BLaER1 treated with 17β-estradiol and CSF1 and Interleukin-3, amounts not matched to agents 10 nM and 100 nM (cell line): ENCODE measurements at regions not wholly inside any gene's neighbourhood (a gene's known extent, or its start where the extent isn't known, plus 50 kb on each side); places are given as distances from the start of the nearest gene placed in this dataset.

Experiments used
- H3K27ac ChIP-seq, 11 experiments: shearing (Covaris generic); formaldehyde crosslinking; 2 replicates each; pipeline ENCODE4 v1.8.1; 2022
- H3K27me3 ChIP-seq, 11 experiments: shearing (Covaris generic); formaldehyde crosslinking; 2 replicates each; pipeline ENCODE4 v1.8.1; 2022
- H3K36me3 ChIP-seq, 11 experiments: shearing (Covaris generic); formaldehyde crosslinking; 2 replicates each; pipeline ENCODE4 v1.8.1; 2022
- H3K4me1 ChIP-seq, 10 experiments: shearing (Covaris generic); formaldehyde crosslinking; 2 replicates each; pipeline ENCODE4 v1.8.1; 2022
- H3K4me2 ChIP-seq, 11 experiments: shearing (Covaris generic); formaldehyde crosslinking; 2 replicates each; pipeline ENCODE4 v1.8.1; 2022
- H3K4me3 ChIP-seq, 10 experiments: shearing (Covaris generic); formaldehyde crosslinking; 2 replicates each; pipeline ENCODE4 v1.8.1; 2022
- H3K9ac ChIP-seq, 11 experiments: shearing (Covaris generic); formaldehyde crosslinking; 2 replicates each; pipeline ENCODE4 v1.8.1; 2022
- H3K9me3 ChIP-seq, 11 experiments: shearing (Covaris generic); formaldehyde crosslinking; replicated peaks in 1 of 11; 2 replicates each; pipeline ENCODE4 v1.8.1; 2022
- H4K20me1 ChIP-seq, 11 experiments: shearing (Covaris generic); formaldehyde crosslinking; 2 replicates each; pipeline ENCODE4 v1.8.1; 2022
- Cebpa-rat ChIP-seq, 11 experiments: shearing (Covaris generic); IDR thresholded peaks; 2 replicates each; pipeline ENCODE4 v1.8.1; 2022

- Histone ChIP-seq H3K4me1 (peaks cover 0 to 52% (median 3%) of the 10 kb centered on the region in 10 experiments; a peak in 11 of 20 replicates), H3K4me3 (no peak overlapping the region)
Observed at GRCh38 chr7:106776618-106777347, 88.3 kb upstream of the PIK3CG start.

DNA sequence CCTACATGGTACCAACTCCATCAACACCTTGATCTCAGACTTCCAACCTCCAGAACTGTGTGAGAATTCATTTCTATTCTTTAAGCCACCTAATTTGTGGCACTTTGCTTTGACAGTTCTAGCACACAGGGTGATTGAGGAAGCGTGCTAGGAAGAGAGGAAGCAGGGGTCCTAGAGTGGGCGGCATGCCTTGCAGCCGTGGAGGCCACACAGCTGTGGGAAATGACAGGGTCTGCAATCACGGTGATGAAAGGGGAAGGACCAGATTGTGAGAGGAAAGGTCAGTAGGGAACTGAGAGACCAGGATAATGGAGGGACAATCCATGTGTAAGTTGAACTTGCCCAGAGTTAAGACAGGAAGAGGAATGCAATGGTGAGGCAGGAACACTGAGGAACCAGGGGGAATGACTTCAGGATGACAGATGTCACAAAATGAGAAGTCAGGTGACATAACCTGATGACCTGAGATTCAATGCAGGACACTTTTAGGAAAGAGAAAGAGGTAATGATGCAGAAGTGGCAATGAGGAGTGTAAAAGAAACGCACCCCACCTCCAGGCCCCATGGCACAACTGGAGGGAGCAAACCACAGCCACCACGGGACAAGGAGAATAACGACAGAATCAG is 87.3 kb upstream of the PIK3CG start:
- TF ChIP-seq Cebpa-rat (IDR thresholded peaks at IDR 0.05): no peak
- H3K27ac ChIP-seq: no peak overlapping the region; a peak in 1 of 22 replicates
- H3K9ac ChIP-seq: no peak overlapping the region
- no peaks in the 10 kb centered on the region for H3K36me3 ChIP-seq
- no peaks in the 10 kb centered on the region for H4K20me1 ChIP-seq
- peaks cover 0 to 52% (median 3%) of the 10 kb centered on the region in 10 experiments; a peak in 11 of 20 replicates for H3K4me1 ChIP-seq
- peaks cover 0 to 22% (median 10%) of the 10 kb centered on the region in 11 experiments; a peak in 16 of 22 replicates for H3K9me3 ChIP-seq
- H3K4me3 ChIP-seq: no peak overlapping the region
- peak overlapping the region in 8 of 11 experiments; percentile 2 to 62 (median 42); a peak in 13 of 22 replicates for H3K4me2 ChIP-seq
- no peaks in the 10 kb centered on the region for H3K27me3 ChIP-seq

More at GRCh38 chr7:106776618-106777347, 88.3 kb upstream of the PIK3CG start:
- Histone ChIP-seq H3K36me3 (no peaks in the 10 kb centered on the region), H3K27me3 (no peaks in the 10 kb centered on the region), H4K20me1 (no peaks in the 10 kb centered on the region), H3K9me3 (peaks cover 0 to 22% (median 10%) of the 10 kb centered on the region in 11 experiments; a peak in 16 of 22 replicates), H3K4me2 (peak overlapping the region in 2 of 11 experiments; percentile 60 to 61; a peak in 3 of 22 replicates), H3K27ac (no peak overlapping the region), H3K9ac (no peak overlapping the region)
- TF ChIP-seq Cebpa-rat (IDR thresholded peaks at IDR 0.05): no peak

DNA sequence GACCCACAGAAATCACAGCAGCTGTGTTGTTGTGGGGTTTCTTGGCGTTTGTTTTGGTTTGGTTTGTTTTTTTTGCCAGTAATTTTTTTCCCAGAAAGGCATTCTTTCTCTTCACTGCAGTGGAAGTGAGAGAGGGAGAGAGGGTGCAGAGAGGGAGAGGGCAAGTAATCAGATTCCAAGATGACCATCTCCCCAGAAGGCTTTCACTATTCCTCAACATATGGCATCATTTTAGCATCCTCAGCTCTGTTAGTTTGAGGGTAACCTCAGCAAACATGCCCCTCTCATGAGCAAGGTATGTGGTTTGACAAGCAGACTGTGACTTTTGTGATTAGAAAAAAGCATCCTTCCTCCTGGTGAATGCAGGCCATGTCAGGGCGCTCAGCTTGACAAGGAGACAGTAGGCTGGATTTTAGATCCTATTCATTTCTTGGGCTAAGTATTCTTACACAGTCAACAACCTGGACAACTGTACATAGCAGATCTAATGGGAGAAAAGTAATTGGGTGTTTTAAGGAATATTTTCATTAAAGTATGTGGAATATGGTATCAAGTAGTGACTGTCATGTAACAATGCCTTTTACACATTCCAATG is 86.3 kb upstream of the PIK3CG start:
- Histone ChIP-seq H3K9me3 (peaks cover 0 to 22% (median 10%) of the 10 kb centered on the region in 11 experiments; a peak in 16 of 22 replicates), H3K27me3 (no peaks in the 10 kb centered on the region), H3K9ac (no peak overlapping the region), H3K4me3 (no peak overlapping the region), H4K20me1 (no peaks in the 10 kb centered on the region), H3K4me2 (peak overlapping the region in 3 of 11 experiments; percentile 41 to 62 (median 57); a peak in 5 of 22 replicates), H3K27ac (no peak overlapping the region), H3K36me3 (no peaks in the 10 kb centered on the region), H3K4me1 (peaks cover 0 to 56% (median 3%) of the 10 kb centered on the region in 10 experiments; a peak in 11 of 20 replicates)
- no peak for TF ChIP-seq Cebpa-rat (IDR thresholded peaks at IDR 0.05)

- H3K4me1 ChIP-seq: peaks cover 0 to 53% (median 3%) of the 10 kb centered on the region in 10 experiments; a peak in 11 of 20 replicates
- H3K4me2 ChIP-seq: peak overlapping the region in 2 of 11 experiments; percentile 15 to 18; a peak in 1 of 22 replicates
- no peak overlapping the region for H3K4me3 ChIP-seq
- H4K20me1 ChIP-seq: no peaks in the 10 kb centered on the region
- peaks cover 0 to 14% (median 9%) of the 10 kb centered on the region in 11 experiments; a peak in 14 of 22 replicates for H3K9me3 ChIP-seq
- TF ChIP-seq Cebpa-rat (IDR thresholded peaks at IDR 0.05): no peak
- no peak overlapping the region for H3K9ac ChIP-seq
- H3K36me3 ChIP-seq: no peaks in the 10 kb centered on the region
- H3K27me3 ChIP-seq: no peaks in the 10 kb centered on the region
- H3K27ac ChIP-seq: no peak overlapping the region
Observed at GRCh38 chr7:106779877-106780276, 85.2 kb upstream of the PIK3CG start.

DNA sequence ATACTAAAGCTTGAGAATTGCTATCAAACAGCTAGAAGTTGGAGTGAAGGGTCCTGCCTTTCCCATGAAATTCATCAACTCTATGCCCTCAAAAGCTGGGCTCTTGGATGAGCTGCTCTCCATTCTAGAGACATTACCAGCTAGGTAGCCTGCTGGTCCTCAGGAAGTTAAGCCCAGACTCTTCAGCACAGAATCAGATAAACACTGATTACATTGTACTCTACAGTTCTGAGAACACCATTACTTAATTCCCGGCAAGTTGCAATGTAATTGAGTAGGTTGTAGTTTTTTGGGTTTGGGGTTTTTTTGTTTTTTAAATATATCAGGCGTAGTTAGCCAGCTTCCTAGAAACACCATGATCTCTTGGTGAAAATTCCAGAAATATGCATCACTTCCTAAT is 84.1 kb upstream of the PIK3CG start:
- H3K4me3 ChIP-seq: no peak overlapping the region
- no peak for TF ChIP-seq Cebpa-rat (IDR thresholded peaks at IDR 0.05)
- peaks cover 0 to 42% (median 3%) of the 10 kb centered on the region in 10 experiments; a peak in 11 of 20 replicates for H3K4me1 ChIP-seq
- H3K9me3 ChIP-seq: peaks cover 0 to 12% (median 8%) of the 10 kb centered on the region in 11 experiments; a peak in 13 of 22 replicates
- H3K27me3 ChIP-seq: no peaks in the 10 kb centered on the region
- no peaks in the 10 kb centered on the region for H4K20me1 ChIP-seq
- no peak overlapping the region for H3K4me2 ChIP-seq
- H3K27ac ChIP-seq: no peak overlapping the region
- H3K36me3 ChIP-seq: no peaks in the 10 kb centered on the region
- no peak overlapping the region for H3K9ac ChIP-seq

- Histone ChIP-seq H3K27me3 (no peaks in the 10 kb centered on the region), H3K36me3 (no peaks in the 10 kb centered on the region), H3K9me3 (peaks cover 0 to 6% (median 3%) of the 10 kb centered on the region in 11 experiments; a peak in 13 of 22 replicates), H3K4me3 (no peak overlapping the region), H4K20me1 (no peaks in the 10 kb centered on the region), H3K9ac (no peak overlapping the region), H3K27ac (no peak overlapping the region), H3K4me2 (no peak overlapping the region), H3K4me1 (peaks cover 0 to 35% (median 3%) of the 10 kb centered on the region in 10 experiments; a peak in 11 of 20 replicates)
- TF ChIP-seq Cebpa-rat (IDR thresholded peaks at IDR 0.05): no peak
Observed at GRCh38 chr7:106781828-106782544, 83.1 kb upstream of the PIK3CG start.

DNA sequence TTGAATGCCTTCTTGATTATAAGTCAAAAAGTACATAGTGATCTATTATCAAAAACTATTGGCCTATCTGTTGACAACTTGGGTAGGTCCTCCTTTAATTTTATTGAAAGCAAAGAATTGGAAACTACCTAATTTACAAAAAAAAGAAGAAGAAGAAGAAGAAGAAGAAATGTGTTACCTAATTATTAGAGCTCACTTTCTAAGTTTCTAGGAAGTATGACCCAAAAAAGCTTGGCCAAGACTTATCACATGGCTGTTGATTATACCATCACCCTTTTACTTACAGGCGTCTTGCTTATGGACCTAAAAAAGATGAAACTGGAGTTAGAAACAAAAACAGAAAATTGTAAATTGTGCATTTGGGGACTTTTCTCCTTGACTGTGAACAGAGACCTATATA is 81.8 kb upstream of the PIK3CG start:
- H3K9me3 ChIP-seq: no peaks in the 10 kb centered on the region
- no peak for TF ChIP-seq Cebpa-rat (IDR thresholded peaks at IDR 0.05)
- no peaks in the 10 kb centered on the region for H4K20me1 ChIP-seq
- H3K36me3 ChIP-seq: no peaks in the 10 kb centered on the region
- H3K4me3 ChIP-seq: no peak overlapping the region
- H3K4me1 ChIP-seq: peaks cover 0 to 22% (median 0%) of the 10 kb centered on the region in 10 experiments; a peak in 7 of 20 replicates
- H3K9ac ChIP-seq: no peak overlapping the region
- no peaks in the 10 kb centered on the region for H3K27me3 ChIP-seq
- no peak overlapping the region for H3K4me2 ChIP-seq
- no peak overlapping the region for H3K27ac ChIP-seq

GRCh38 chr7:106788637-106789036 is 76.4 kb upstream of the PIK3CG start:
- no peak overlapping the region for H3K9ac ChIP-seq
- H3K4me1 ChIP-seq: peaks cover 0 to under 1% (median 0%) of the 10 kb centered on the region in 10 experiments; a peak in 1 of 20 replicates

More at GRCh38 chr7:106788637-106789036, 76.4 kb upstream of the PIK3CG start:
- Histone ChIP-seq H3K36me3 (no peaks in the 10 kb centered on the region), H4K20me1 (no peaks in the 10 kb centered on the region), H3K4me2 (no peak overlapping the region), H3K4me3 (no peak overlapping the region), H3K27ac (no peak overlapping the region), H3K9me3 (no peaks in the 10 kb centered on the region), H3K27me3 (no peaks in the 10 kb centered on the region)
- no peak for TF ChIP-seq Cebpa-rat (IDR thresholded peaks at IDR 0.05)
